Stimulated activated CD8-positive, alpha-beta memory T cell treated with anti-CD3 and anti-CD28 coated beads, Interleukin-4, amount 100 ng/mL, for 48 hours (primary cell): ENCODE measurements at regions not wholly inside any gene's neighbourhood (a gene's known extent, or its start where the extent isn't known, plus 50 kb on each side); places are given as distances from the start of the nearest gene placed in this dataset.

Experiments used
- DNase-seq: peaks from one replicate; pipeline ENCODE4 v3.0.0-alpha.2; 2020

- DNase-seq: no peak
Observed at GRCh38 chr11:119876841-119877240, 147.8 kb upstream of the NECTIN1 start.

GRCh38 chr11:119875841-119876600 is 147.0 kb upstream of the NECTIN1 start:
- no peak for DNase-seq

- no peak for DNase-seq
Observed at GRCh38 chr11:119874660-119875238, 145.7 kb upstream of the NECTIN1 start.

- DNase-seq: no peak
Observed at GRCh38 chr11:119873761-119874421, 144.9 kb upstream of the NECTIN1 start.

DNA sequence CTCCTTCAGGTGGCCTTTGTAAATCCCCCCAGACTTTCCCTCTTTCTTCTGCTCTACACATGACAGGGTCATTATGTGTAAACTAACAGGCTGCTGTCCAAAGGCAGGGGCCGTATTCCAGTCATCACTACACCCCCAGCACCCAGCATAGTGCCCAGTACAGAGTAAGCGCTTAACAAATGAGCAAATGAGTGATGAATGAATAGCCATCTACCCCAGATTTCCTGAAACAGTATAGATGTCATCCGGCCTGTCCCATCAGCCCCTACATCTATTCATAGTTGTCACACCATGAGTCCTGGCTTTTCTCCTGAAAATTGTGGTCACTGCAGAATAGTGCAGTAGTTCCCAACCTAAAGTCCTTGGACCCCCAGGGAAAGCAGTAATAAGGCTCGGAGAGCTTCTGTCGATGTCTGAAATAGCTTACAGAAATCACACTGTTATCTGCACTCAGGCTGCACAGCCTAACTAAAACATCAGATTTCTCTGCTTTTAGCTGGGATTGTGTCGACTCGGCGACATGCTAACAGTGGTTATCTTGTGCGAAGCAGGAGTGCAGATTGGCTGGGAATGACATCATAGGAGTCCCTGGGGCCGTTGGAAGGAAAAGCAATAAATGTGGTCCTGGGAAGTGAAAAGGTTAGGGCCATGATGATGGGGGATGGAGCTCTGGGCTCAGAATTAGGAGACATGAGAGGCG is 143.8 kb upstream of the NECTIN1 start:
- DNase-seq: no peak

DNA sequence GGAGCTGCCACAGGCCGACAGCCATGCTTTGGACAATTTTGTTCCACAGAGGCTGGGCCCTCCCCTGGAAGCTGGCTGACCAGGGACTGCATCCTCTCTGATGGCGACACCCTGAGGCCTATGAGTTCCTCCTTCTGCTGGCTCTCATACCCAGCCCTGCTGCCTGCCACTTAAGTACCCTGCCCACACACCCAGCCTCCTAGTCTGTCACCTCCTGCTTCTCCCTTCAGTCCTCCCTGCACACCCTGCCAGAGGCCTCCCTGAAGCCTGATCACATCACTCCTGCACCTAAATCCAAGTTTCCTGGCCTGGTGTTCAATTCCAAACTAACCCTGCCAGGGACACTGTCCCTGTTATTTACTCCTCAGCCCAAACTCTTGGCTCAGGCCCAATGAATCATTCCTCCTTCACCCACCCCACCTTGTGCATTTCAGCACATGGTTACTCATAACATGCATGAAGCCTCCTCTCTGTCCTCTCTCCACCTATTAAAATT is 136.7 kb upstream of the NECTIN1 start:
- no peak for DNase-seq

DNA sequence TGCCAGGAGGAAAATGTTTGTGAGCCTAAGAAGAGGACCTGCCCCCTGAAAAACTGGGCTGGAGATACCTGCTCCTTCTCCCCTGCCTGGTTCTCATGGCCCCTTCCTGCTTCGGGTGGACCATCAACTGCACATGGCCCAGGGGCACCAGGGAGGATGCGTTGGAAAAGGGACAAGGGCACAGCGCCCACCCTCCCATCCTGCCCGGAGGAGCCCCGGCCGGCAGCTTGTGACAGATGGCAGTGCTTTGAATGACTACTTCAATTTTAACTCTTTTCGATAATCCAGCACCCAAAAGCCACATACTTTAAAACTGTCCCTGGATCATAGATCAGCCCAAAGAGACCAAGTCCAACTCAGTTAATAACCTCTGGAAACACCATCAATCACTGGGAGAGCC is 135.8 kb upstream of the NECTIN1 start:
- DNase-seq: no peak

DNA sequence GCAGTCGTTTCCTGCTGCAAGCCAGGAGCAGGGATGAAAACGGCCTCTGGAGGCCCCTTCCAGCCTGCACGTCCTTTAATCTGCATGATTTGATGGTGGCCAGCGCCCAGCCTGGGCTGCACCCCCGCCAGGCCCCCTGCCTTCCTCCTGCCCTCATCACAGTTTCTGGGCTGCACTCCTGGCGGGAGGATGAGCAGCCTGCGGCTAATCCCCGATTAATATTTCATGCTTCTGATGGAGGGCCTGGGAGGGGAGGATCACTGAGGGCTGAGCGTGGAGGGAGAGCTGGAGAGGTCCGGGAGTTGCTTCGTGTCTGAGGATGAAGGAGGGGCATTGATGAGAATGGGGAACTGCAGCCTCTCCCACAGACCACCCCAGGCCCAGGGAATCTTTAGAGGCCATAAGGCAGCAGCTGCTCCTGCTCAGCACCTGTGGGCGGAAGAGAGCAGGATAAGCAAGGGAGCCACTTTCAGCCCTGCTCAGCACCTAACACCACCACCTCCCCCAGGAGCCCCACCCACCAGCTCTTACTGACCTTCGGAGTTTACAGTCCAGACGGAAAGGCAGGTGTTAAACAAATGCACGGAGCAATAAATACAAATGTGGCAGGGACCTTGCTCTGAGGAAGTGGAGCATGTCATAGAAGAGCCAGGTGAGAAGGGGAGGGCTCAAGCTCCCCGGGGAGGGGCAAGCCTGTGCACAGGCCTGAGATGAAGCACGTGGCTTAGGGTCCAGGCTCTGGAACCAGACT is 135.0 kb upstream of the NECTIN1 start:
- no peak for DNase-seq

GRCh38 chr11:119863236-119863635 is 134.2 kb upstream of the NECTIN1 start:
- no peak for DNase-seq

DNA sequence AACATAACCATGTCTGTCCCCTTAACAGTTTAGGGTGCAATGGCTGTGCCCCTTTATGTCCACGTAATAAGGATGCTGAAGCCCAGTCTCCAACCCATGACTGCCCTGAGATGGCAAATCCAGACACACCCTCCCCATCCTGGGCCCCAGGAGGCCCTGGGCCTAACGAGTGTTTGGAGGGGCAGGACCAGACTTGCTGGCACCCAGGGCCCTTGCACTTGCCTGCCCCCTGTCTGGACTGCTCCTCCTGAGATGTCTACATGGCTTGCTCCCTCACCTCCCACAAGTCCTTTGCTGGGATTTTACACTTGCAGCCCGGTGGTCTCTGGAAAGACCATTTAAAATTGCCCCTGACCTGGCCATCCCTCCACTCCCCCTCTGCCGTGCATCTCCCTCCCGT is 132.2 kb upstream of the NECTIN1 start:
- DNase-seq: no peak

- no peak for DNase-seq
Observed at GRCh38 chr11:119860561-119861094, 131.6 kb upstream of the NECTIN1 start.

DNA sequence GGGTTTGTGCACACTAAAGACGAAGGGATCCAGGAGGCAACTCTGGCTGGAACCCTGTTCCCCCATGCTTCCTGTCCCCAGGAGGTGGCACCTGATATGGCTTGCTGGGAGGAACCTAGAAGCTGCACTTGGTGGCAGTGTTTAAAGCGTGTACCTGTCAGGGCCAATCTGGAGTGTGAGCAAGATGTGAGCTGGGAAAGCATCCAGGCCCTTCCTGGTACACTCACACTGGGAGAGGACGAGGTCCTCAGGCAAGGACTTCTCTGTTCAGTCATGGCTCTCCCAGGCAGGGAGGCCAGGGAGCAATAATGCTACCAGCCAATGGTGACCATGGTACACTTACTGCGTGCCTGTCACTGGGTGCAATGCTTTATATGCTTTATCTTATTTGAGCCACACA is 130.7 kb upstream of the NECTIN1 start:
- no peak for DNase-seq

DNA sequence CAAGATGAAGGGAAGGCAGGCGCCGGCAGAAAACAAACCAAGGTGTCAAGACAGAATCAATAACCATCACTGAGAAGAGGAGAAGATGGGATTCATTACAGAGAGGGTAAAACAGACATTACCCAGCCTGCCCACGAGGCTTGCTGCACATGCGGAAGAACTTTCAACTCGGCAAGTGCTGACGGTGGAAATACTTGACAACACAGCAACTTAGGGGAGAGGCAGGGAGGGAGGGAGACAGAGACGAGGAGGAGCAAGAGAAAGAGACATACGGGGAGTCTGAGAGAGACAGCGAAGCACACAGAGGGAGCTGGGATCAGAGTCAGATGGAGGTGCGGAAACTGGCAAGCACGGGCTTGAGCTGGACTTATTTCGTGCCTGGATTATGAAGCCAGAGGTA is 129.3 kb upstream of the NECTIN1 start:
- DNase-seq: no peak

- DNase-seq: no peak
Observed at GRCh38 chr11:119856681-119857485, 127.9 kb upstream of the NECTIN1 start.

DNA sequence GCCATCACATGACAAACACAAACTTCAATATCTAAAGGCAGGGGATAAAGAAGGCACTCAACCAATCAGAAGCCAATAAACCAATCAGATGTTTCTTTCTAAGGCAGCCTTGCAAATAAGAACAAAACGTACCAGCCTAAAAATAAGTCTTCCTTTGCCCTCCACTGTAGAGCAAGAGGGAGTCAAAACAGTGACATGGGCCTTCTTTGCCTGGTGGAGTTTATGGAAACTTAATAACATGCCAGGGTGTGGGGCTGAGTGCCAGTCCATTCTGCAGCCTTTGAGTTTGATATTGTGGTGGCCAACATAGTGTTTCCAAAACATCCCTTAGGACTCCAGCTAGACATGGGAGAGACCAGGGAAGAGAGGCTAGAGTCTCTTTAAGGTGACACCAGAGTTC is 126.1 kb upstream of the NECTIN1 start:
- DNase-seq: no peak

GRCh38 chr11:119854521-119854920 is 125.5 kb upstream of the NECTIN1 start:
- no peak for DNase-seq

DNA sequence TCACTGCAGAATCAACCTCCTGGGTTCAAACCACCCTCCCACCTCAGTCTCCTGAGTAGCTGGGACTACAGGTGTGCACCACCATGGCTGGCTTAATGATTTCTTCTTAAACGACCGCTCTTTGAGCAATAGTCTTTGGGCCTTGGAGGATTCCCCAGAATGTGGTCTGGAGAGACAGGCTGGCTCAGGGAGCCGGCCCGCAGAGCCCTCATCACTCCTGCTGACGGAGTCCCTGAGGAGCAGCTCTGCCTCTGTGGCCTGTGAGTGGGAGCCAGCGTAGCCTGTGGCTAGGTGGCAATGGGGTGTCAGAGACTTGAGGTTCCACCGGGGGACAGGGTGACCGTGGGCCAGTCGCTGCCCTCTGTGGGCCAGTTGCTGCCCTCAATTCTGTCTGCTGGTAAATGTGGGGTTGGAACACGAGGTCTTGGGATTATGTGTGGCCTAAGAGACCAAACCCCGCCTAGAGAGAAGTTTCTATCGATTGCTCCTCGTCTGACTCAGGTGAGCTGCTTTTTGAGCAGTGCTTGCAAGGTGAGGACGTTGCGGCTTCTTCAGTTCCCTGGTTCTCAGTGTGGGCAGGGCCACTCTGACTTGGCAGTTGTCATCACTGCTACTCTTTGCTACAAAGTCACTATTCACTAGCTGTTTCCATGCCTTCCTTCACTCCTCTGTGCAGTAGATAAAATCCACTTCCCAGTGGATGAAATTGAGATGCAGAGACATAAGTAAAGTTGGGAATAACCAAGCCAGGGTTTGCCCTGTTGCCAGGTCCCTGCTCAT is 124.8 kb upstream of the NECTIN1 start:
- DNase-seq: no peak

DNA sequence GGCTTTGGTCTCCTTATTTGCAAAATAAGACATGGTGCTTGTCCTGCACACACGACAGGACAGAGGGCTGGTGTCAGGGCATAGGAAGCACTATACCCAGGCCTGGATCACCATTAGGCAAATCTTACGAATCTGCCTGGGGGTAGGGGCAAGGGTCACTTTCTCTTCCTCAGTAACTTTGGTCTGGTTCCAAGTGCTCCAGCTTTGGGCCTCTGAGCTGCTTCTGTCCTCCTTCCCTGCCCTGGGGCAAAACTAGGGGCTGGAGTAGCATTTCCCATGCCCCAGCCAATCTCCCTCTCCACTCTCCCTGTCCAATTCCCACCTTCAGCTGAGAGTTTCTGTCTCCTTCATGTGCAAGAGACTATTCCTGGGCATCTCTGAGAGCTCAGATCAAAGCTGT is 123.7 kb upstream of the NECTIN1 start:
- DNase-seq: no peak

GRCh38 chr11:119850822-119851409 is 121.9 kb upstream of the NECTIN1 start:
- DNase-seq: no peak

- DNase-seq: no peak
Observed at GRCh38 chr11:119849872-119850271, 120.9 kb upstream of the NECTIN1 start.
